HFF-Myc (cell line): ENCODE measurements at regions not wholly inside any gene's neighbourhood (a gene's known extent, or its start where the extent isn't known, plus 50 kb on each side); places are given as distances from the start of the nearest gene placed in this dataset.

ENCODE experiments used
- DNase-seq: peaks from one replicate; pipeline ENCODE4 v3.0.0-alpha.2; 2011; ENCODE audit warnings: low read depth; ENCODE audit errors: extremely low read depth
- H3K4me3 ChIP-seq: replicated peaks from 2 replicates; pipeline ENCODE4 v1.5.1; 2011; ENCODE audit warnings: low read depth, mild to moderate bottlenecking, control low read depth, low read length
- CTCF ChIP-seq: IDR thresholded peaks from 2 replicates; pipeline ENCODE4 v1.5.1; 2012; ENCODE audit warnings: mild to moderate bottlenecking, low read depth, low read length, control low read depth; ENCODE audit errors: missing control alignments

GRCh38 chr1:172775606-172776005 is 116.7 kb downstream of the FASLG start:
- no peak for DNase-seq
- TF ChIP-seq CTCF: no peak
- H3K4me3 ChIP-seq: no peak overlapping the region

DNA sequence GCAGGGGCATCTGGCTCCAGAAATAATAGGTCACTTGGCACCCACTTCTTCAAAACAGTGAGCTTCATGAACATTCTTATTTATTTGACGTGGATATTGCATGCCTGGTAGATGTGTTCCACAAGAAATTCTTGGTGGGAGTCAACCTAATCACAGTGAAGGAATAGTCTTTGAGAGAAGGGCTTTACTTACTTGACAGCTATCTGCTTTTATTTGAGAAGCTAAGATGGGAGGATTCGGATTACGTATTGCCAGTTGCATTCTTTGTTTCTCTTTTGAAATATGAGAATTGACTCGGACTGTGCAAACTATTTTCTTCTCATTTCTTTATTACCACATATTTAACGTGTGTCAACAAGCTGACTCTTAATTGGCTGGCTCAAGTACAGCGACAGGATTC is 117.2 kb downstream of the FASLG start:
- TF ChIP-seq CTCF: no peak
- no peak overlapping the region for H3K4me3 ChIP-seq
- no peak for DNase-seq

DNA sequence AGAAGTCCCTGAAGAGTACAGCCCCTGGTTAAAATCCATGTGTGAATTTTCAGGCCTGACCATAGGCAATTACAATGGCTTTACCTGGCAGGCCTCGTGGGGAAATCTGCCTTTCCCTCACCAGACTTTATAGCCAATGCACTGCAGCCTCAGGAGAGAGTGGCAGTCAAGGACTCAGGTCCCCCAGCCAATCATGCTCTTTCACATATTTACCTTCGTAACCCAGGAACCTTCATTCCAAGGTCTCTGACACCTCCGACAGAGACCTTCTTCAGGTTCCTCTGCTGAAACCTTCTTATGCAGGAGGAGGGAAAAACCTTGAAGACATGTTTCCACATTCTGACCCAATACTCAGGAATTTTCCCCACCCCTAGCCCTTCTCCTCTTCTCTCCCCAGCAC is 118.9 kb downstream of the FASLG start:
- TF ChIP-seq CTCF: no peak
- H3K4me3 ChIP-seq: no peak overlapping the region
- DNase-seq: no peak

- H3K4me3 ChIP-seq: no peak overlapping the region
- no peak for DNase-seq
Measured at GRCh38 chr1:172778456-172779455, 119.9 kb downstream of the FASLG start.

GRCh38 chr1:172779491-172779890 is 120.6 kb downstream of the FASLG start:
- TF ChIP-seq CTCF: no peak
- no peak for DNase-seq
- H3K4me3 ChIP-seq: no peak overlapping the region

More at GRCh38 chr1:172778456-172779455, 119.9 kb downstream of the FASLG start:
- no peak for TF ChIP-seq CTCF

DNA sequence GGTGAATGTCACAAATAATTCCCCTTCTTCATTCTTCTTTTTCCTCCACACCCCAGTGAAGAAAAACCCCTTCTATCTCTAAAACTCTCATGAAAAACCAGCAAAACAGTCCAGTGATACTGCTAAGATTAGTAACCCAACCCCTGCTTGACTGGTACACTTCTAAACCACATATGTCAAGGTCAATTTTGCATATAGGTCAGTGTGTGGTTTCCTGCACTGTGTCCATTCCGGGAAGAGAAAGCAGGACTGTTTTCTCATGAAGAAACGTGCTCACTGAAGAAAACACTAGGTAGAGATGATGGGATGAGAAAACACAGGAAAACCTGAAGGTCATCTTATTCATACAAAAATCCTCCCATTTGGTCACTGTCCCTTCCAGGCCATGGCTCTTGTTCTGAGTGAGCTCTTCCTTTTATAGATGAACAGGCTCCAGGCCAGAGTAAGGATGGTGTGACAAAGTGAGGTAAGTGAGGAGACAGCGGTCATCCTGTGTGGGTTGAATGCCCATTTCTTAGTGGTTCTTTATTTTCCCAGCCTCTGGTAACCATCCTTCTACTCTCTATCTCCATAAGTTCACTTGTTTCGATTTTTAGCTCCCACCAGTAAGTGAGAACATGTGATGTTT is 122.7 kb downstream of the FASLG start:
- no peak for DNase-seq
- TF ChIP-seq CTCF: no peak

More for the DNA sequence above, 122.7 kb downstream of the FASLG start:
- H3K4me3 ChIP-seq: no peak overlapping the region
